Endothelial cell of umbilical vein (primary cell): ENCODE measurements at regions not wholly inside any gene's neighbourhood (a gene's known extent, or its start where the extent isn't known, plus 50 kb on each side); places are given as distances from the start of the nearest gene placed in this dataset.

Experiments used
- BruUV-seq: library from RNA; stranded (reverse); fragments of 400-500 nt; replicated peaks from 2 replicates; lab custom pipeline; 2021; lab: Mats Ljungman, UMichigan
- CTCF ChIA-PET: fragments of 300-600, 350-600 bp; sonication (Branson Sonifier 250); formaldehyde crosslinking; loops from one replicate; lab custom pipeline; 2021; ENCODE audit warnings: antibody characterized with exemption, inconsistent platforms; lab: Charles Lee
- POLR2A ChIA-PET: fragments of 300-600, 350-600 bp; sonication (Branson Sonifier 250); formaldehyde crosslinking; loops from one replicate; lab custom pipeline; 2021; ENCODE audit warnings: antibody characterized with exemption, inconsistent platforms; lab: Charles Lee
- DNase-seq: peaks from one replicate; pipeline ENCODE4 v3.0.0-alpha.2; 2011; ENCODE audit warnings: low read depth, low spot score
- FAIRE-seq: peaks from 2 replicates; lab custom pipeline; 2011; peaks lifted over from hg19 to GRCh38; lab: Jason Lieb, UNC
- H2AFZ ChIP-seq: 2 replicates; pipeline ENCODE4 v1.6.0; 2012; ENCODE audit warnings: low read depth, low read length, control low read depth, inconsistent platforms
- H3K27ac ChIP-seq: 2 replicates; pipeline ENCODE4 v1.5.1; 2011; ENCODE audit warnings: low read depth, mild to moderate bottlenecking, control low read depth, low read length, moderate library complexity; ENCODE audit not compliant: insufficient read depth
- H3K27me3 ChIP-seq, 2 experiments: 2 replicates each; pipeline versions ENCODE4 v1.6.0 to v1.6.1; 2011; ENCODE audit warnings: low read length in 2 of 2, mixed read lengths in 1 of 2; ENCODE audit not compliant: control insufficient read depth in 2 of 2, insufficient read depth in 2 of 2
- H3K36me3 ChIP-seq, 2 experiments: 2 replicates in 1 of 2; 3 replicates in 1 of 2; pipeline ENCODE4 v1.5.1; 2011; ENCODE audit warnings: low read length in 2 of 2, mild to moderate bottlenecking in 1 of 2, moderate library complexity in 1 of 2; ENCODE audit not compliant: control insufficient read depth in 2 of 2, insufficient read depth in 2 of 2; ENCODE audit errors: extremely low read depth in 1 of 2
- H3K4me1 ChIP-seq: 3 replicates; pipeline ENCODE4 v1.5.1; 2011; ENCODE audit warnings: mild to moderate bottlenecking, low read length; ENCODE audit not compliant: control insufficient read depth, insufficient read depth; ENCODE audit errors: extremely low read depth
- H3K4me2 ChIP-seq: 2 replicates; pipeline ENCODE4 v1.6.1; 2011; ENCODE audit warnings: low read length, control low read depth, mixed read lengths; ENCODE audit not compliant: insufficient read depth
- H3K4me3 ChIP-seq, 3 experiments: fragments of 200-600 bp in 1 of 3; sonication (generic), shearing (Covaris generic) in 1 of 3; replicated peaks in 1 of 3; 2 replicates each; pipeline ENCODE4 v1.5.1; 2011 to 2016; ENCODE audit warnings: control low read depth in 3 of 3, low read length in 3 of 3, mild to moderate bottlenecking in 2 of 3, inconsistent platforms in 1 of 3, low read depth in 1 of 3, moderate library complexity in 1 of 3; ENCODE audit not compliant: insufficient read depth in 1 of 3
- H3K79me2 ChIP-seq: 2 replicates; pipeline ENCODE4 v1.6.0; 2012; ENCODE audit warnings: low read length, inconsistent platforms; ENCODE audit not compliant: control insufficient read depth, insufficient read depth
- H3K9ac ChIP-seq: replicated peaks from 2 replicates; pipeline ENCODE3; 2011; ENCODE audit warnings: low read length, control low read depth; ENCODE audit not compliant: insufficient read depth; ENCODE audit errors: extremely low read depth
- H3K9me1 ChIP-seq: replicated peaks from 3 replicates; pipeline ENCODE4 v1.6.0; 2011; ENCODE audit warnings: mild to moderate bottlenecking, low read length; ENCODE audit not compliant: control insufficient read depth, insufficient read depth; ENCODE audit errors: extremely low read depth
- H3K9me3 ChIP-seq: replicated peaks from 2 replicates; pipeline ENCODE4 v1.5.1; 2012; ENCODE audit warnings: low read length, inconsistent platforms; ENCODE audit not compliant: control insufficient read depth, insufficient read depth
- H4K20me1 ChIP-seq: replicated peaks from 2 replicates; pipeline ENCODE3; 2011; ENCODE audit warnings: mild to moderate bottlenecking, low read length; ENCODE audit not compliant: control insufficient read depth, insufficient read depth; ENCODE audit errors: extremely low read depth
- CTCF ChIP-seq, 2 donors: IDR thresholded peaks; 1 replicate in 1 of 2; 2 replicates in 1 of 2; pipeline ENCODE4 v1.5.1; 2011; ENCODE audit warnings: low read length in 2 of 2, mild to moderate bottlenecking in 2 of 2, moderate library complexity in 2 of 2, control low read depth in 1 of 2, inconsistent platforms in 1 of 2, low read depth in 1 of 2; ENCODE audit not compliant: insufficient read depth in 1 of 2; ENCODE audit errors: extremely low read depth in 1 of 2
- EZH2 ChIP-seq: IDR thresholded peaks from 2 replicates; pipeline ENCODE4 v1.6.1; 2012; ENCODE audit warnings: borderline replicate concordance, low read depth, mild to moderate bottlenecking, moderate library complexity, low read length, inconsistent platforms; ENCODE audit not compliant: severe bottlenecking
- FOS ChIP-seq: IDR thresholded peaks from 2 replicates; pipeline ENCODE4 v1.6.1; 2011; ENCODE audit warnings: mild to moderate bottlenecking, low read length, moderate library complexity, borderline replicate concordance; ENCODE audit not compliant: insufficient read depth
- GATA2 ChIP-seq: IDR thresholded peaks from 2 replicates; pipeline ENCODE4 v1.7.0; 2011; ENCODE audit warnings: low read depth, mild to moderate bottlenecking, moderate library complexity, mixed read lengths, low read length; ENCODE audit not compliant: insufficient read length, insufficient read depth
- JUN ChIP-seq: IDR thresholded peaks from 2 replicates; pipeline ENCODE4 v1.6.1; 2011; ENCODE audit warnings: borderline replicate concordance, low read depth; ENCODE audit not compliant: insufficient read length, insufficient read depth
- MAX ChIP-seq: IDR thresholded peaks from 2 replicates; pipeline ENCODE4 v1.6.1; 2011; ENCODE audit not compliant: insufficient read depth, insufficient read length
- MYC ChIP-seq: IDR thresholded peaks from one replicate; pipeline ENCODE4 v1.6.1; 2011; ENCODE audit warnings: mild to moderate bottlenecking, low read depth, low read length
- POLR2A ChIP-seq: IDR thresholded peaks from 2 replicates; pipeline ENCODE4 v1.6.1; 2012; ENCODE audit warnings: low read depth, mild to moderate bottlenecking, control low read depth, low read length
- POLR2AphosphoS5 ChIP-seq: IDR thresholded peaks from 2 replicates; pipeline ENCODE4 v1.6.1; 2012; ENCODE audit warnings: low read depth, mild to moderate bottlenecking, control low read depth, low read length, moderate library complexity; ENCODE audit not compliant: insufficient read depth
- dilution Hi-C: fragments of 300-500 bp; cut with MboI; formaldehyde crosslinking; loops from one replicate; pipeline ENCODE4 v1.15.0; 2019; ENCODE audit warnings: low sequenced_read_pairs; ENCODE audit not compliant: extremely low pct_ligation_motif_present
- intact Hi-C: fragments of 100-400 bp; cut with micrococcal nuclease; formaldehyde crosslinking; loops from one replicate; pipeline ENCODE4 v1.10.0; 2022

GRCh38 chr1:217181176-217181746, 449.6 kb downstream of the GPATCH2 start:
- Histone ChIP-seq H3K27me3 (no peaks in the 10 kb centered on the region), H3K9ac (no peak overlapping the region), H3K9me1 (no peaks in the 10 kb centered on the region), H3K9me3 (peaks cover 5% of the 10 kb centered on the region), H3K79me2 (no peaks in the 10 kb centered on the region), H3K4me3 (no peak overlapping the region), H2AFZ (no peak overlapping the region), H3K4me1 (no peaks in the 10 kb centered on the region), H4K20me1 (no peaks in the 10 kb centered on the region), H3K27ac (no peak overlapping the region), H3K36me3 (no peaks in the 10 kb centered on the region), H3K4me2 (no peak overlapping the region)
- DNase-seq (no peak), FAIRE-seq (no peak)
- no peak for TF ChIP-seq MAX
- TF ChIP-seq JUN = no peak
- TF ChIP-seq CTCF (IDR thresholded peaks at IDR 0.05; ENCODE audit: extremely low read depth in 1 of 2, insufficient read depth in 1 of 2, low read depth in 1 of 2, low read length in 2 of 2) = no peak
- TF ChIP-seq MYC = no peak
- CTCF ChIA-PET = no interaction called here
- POLR2A ChIA-PET = no interaction called here
- dilution Hi-C loops (no loop called here), intact Hi-C loops (no loop called here)
- no TSS peak for BruUV-seq

- dilution Hi-C loops (no loop called here), intact Hi-C loops (no loop called here)
- ChIA-PET POLR2A (no interaction called here), CTCF (no interaction called here)
- Histone ChIP-seq H3K9ac (no peak overlapping the region), H2AFZ (no peak overlapping the region), H3K9me1 (no peaks in the 10 kb centered on the region), H3K9me3 (peaks cover 5% of the 10 kb centered on the region), H3K79me2 (no peaks in the 10 kb centered on the region), H3K4me1 (no peaks in the 10 kb centered on the region), H4K20me1 (no peaks in the 10 kb centered on the region), H3K4me3 (no peak overlapping the region), H3K36me3 (no peaks in the 10 kb centered on the region), H3K27me3 (no peaks in the 10 kb centered on the region), H3K27ac (no peak overlapping the region), H3K4me2 (no peak overlapping the region)
- no peak for DNase-seq
- no peak for FAIRE-seq
- no TSS peak for BruUV-seq
- TF ChIP-seq FOS (no peak), JUN (no peak), CTCF (IDR thresholded peaks at IDR 0.05; ENCODE audit: extremely low read depth in 1 of 2, insufficient read depth in 1 of 2, low read depth in 1 of 2, low read length in 2 of 2) (no peak), POLR2AphosphoS5 (no peak), MAX (no peak), MYC (no peak), POLR2A (no peak), GATA2 (no peak), EZH2 (no peak)
These were observed 450.4 kb downstream of the GPATCH2 start for GRCh38 chr1:217180443-217180842.
